ENCODE measurements at regions not wholly inside any gene's neighbourhood (a gene's known extent, or its start where the extent isn't known, plus 50 kb on each side); places are given as distances from the start of the nearest gene placed in this dataset.
"Not testable (repeated sequence)": the region's sequence is repeated elsewhere in the genome, so short reads cannot be mapped to it uniquely, and the experiment has no call there.

DNA sequence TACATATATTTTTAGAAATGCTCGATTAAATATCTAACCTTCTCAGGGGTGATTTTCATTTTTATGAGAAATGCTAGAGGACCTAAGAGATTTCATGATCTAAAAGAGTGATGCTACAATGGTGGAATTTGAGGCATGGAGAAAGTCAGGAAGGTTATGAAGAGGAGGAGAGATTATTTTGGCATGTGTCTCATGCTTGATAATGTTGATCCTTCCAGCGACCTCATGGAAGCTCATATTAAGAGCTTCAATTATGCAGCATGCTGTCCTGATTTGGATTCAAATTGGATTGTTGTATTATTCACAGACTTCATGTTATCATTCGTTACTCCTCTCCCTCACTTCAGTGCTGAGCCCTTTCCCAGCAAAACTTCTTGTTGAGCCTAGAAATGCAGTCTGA is 112.5 kb downstream of the RAP2B start:
- H3K4me2 ChIP-seq (ENCODE audit: low read length), result no peak overlapping the region
- H3K79me2 ChIP-seq (ENCODE audit: insufficient read depth, low read depth, low read length), result no peaks in the 10 kb centered on the region
- no peaks in the 10 kb centered on the region for H3K36me3 ChIP-seq (ENCODE audit: insufficient read depth, low read length)
- no peak overlapping the region for H2AFZ ChIP-seq (ENCODE audit: low read length)
- no peaks in the 10 kb centered on the region for H3K4me1 ChIP-seq (ENCODE audit: insufficient read depth, low read length, poor library complexity, severe bottlenecking)
- no peak for DNase-seq (ENCODE audit: low spot score)
- TF ChIP-seq EZH2phosphoT487 (IDR thresholded peaks at IDR 0.05; ENCODE audit: borderline replicate concordance, low read depth, low read length), result no peak
- TF ChIP-seq, protein P1, sequence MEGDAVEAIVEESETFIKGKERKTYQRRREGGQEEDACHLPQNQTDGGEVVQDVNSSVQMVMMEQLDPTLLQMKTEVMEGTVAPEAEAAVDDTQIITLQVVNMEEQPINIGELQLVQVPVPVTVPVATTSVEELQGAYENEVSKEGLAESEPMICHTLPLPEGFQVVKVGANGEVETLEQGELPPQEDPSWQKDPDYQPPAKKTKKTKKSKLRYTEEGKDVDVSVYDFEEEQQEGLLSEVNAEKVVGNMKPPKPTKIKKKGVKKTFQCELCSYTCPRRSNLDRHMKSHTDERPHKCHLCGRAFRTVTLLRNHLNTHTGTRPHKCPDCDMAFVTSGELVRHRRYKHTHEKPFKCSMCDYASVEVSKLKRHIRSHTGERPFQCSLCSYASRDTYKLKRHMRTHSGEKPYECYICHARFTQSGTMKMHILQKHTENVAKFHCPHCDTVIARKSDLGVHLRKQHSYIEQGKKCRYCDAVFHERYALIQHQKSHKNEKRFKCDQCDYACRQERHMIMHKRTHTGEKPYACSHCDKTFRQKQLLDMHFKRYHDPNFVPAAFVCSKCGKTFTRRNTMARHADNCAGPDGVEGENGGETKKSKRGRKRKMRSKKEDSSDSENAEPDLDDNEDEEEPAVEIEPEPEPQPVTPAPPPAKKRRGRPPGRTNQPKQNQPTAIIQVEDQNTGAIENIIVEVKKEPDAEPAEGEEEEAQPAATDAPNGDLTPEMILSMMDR (conservative IDR thresholded peaks at IDR 0.05; ENCODE audit: low read length), result no peak
- no peak overlapping the region for H3K27ac ChIP-seq (ENCODE audit: low read depth, low read length, poor library complexity, severe bottlenecking)
- H3K9me3 ChIP-seq (ENCODE audit: low read length), result no peaks in the 10 kb centered on the region
- H3K4me3 ChIP-seq (ENCODE audit: low read depth, low read length, poor library complexity, severe bottlenecking), result no peak overlapping the region
- no peaks in the 10 kb centered on the region for H3K9me2 ChIP-seq (ENCODE audit: insufficient read depth, low read length)
- CTCF ChIA-PET (ENCODE audit: unreplicated experiment), result no interaction called here
- no TSS peak for BruUV-seq (replicated peaks)
- intact Hi-C loops (cut with micrococcal nuclease; ENCODE audit: unreplicated experiment), result no loop called here
- no peaks in the 10 kb centered on the region for H4K20me1 ChIP-seq (ENCODE audit: insufficient read depth, low read length)
- POLR2A ChIA-PET, result interaction anchor here (0.6 to 1.6 kb wide), 3 partner anchors 12 to 151 kb away, joined by 3 to 4 read pairs (median 3); no protein-coding TSS in a partner anchor

DNA sequence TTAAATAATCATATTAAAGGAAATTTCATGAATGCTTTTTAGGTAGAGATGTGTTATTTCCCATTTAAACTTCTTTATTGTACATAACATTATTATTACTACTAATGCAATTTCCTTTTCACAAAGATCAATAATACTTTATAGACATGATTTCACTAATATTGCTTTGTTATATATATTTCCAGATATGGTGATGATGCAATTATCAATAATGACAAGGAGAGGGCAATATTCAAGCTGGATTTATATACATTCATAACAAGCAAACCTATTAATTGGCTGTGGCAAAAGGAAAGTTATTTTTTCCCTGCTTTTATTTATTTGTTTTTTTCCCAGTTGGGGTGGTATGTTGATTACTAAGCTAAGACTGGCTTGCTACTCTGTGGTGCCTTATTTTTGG is 113.5 kb downstream of the RAP2B start:
- no peaks in the 10 kb centered on the region for H3K4me1 ChIP-seq (ENCODE audit: insufficient read depth, low read length, poor library complexity, severe bottlenecking)
- TF ChIP-seq EZH2phosphoT487 (IDR thresholded peaks at IDR 0.05; ENCODE audit: borderline replicate concordance, low read depth, low read length), result no peak
- TF ChIP-seq, protein P1 (conservative IDR thresholded peaks at IDR 0.05; ENCODE audit: low read length), result no peak
- CTCF ChIA-PET (ENCODE audit: unreplicated experiment), result no interaction called here

DNA sequence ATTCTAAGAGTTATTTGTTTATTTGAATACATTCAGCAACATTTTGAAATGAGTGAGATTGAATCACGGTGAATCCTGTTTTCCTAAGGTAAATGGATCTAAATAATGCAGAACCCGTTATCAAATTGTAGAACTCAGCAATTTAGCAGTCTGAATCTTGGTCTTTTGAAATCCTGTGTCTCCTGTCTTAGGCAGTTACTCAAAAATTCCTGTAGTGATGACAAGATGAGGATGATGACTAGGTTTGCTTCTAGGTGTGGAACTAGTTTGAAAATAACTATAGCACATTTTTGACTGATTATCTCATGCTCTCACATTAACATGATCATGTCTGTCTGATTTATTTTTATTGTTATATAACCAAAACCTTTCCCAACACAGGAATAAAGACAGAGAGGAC is 115.0 kb downstream of the RAP2B start:
- Histone ChIP-seq H3K4me2 (ENCODE audit: low read length) (no peak overlapping the region), H3K4me1 (ENCODE audit: insufficient read depth, low read length, poor library complexity, severe bottlenecking) (no peaks in the 10 kb centered on the region), H3K9me3 (ENCODE audit: low read length) (no peaks in the 10 kb centered on the region), H3K79me2 (ENCODE audit: insufficient read depth, low read depth, low read length) (no peaks in the 10 kb centered on the region), H3K36me3 (ENCODE audit: insufficient read depth, low read length) (no peaks in the 10 kb centered on the region), H3K9me2 (ENCODE audit: insufficient read depth, low read length) (no peaks in the 10 kb centered on the region), H3K27ac (ENCODE audit: low read depth, low read length, poor library complexity, severe bottlenecking) (no peak overlapping the region), H4K20me1 (ENCODE audit: insufficient read depth, low read length) (no peaks in the 10 kb centered on the region), H3K4me3 (ENCODE audit: low read depth, low read length, poor library complexity, severe bottlenecking) (no peak overlapping the region), H2AFZ (ENCODE audit: low read length) (no peak overlapping the region)
- CTCF ChIA-PET (ENCODE audit: unreplicated experiment), result no interaction called here
- no TSS peak for BruUV-seq (replicated peaks)
- POLR2A ChIA-PET, result no interaction called here
- DNase-seq (ENCODE audit: low spot score), result no peak
- intact Hi-C loops (cut with micrococcal nuclease; ENCODE audit: unreplicated experiment), result no loop called here
- no peak for TF ChIP-seq EZH2phosphoT487 (IDR thresholded peaks at IDR 0.05; ENCODE audit: borderline replicate concordance, low read depth, low read length)
- TF ChIP-seq, protein P1 (conservative IDR thresholded peaks at IDR 0.05; ENCODE audit: low read length), result no peak

More for the DNA sequence above, 113.5 kb downstream of the RAP2B start:
- Histone ChIP-seq H3K27ac (ENCODE audit: low read depth, low read length, poor library complexity, severe bottlenecking) (no peak overlapping the region), H3K4me3 (ENCODE audit: low read depth, low read length, poor library complexity, severe bottlenecking) (no peak overlapping the region), H3K36me3 (ENCODE audit: insufficient read depth, low read length) (no peaks in the 10 kb centered on the region), H3K9me2 (ENCODE audit: insufficient read depth, low read length) (no peaks in the 10 kb centered on the region), H3K9me3 (ENCODE audit: low read length) (no peaks in the 10 kb centered on the region), H2AFZ (ENCODE audit: low read length) (no peak overlapping the region), H3K79me2 (ENCODE audit: insufficient read depth, low read depth, low read length) (no peaks in the 10 kb centered on the region), H3K4me2 (ENCODE audit: low read length) (no peak overlapping the region), H4K20me1 (ENCODE audit: insufficient read depth, low read length) (no peaks in the 10 kb centered on the region)
- no peak for DNase-seq (ENCODE audit: low spot score)
- intact Hi-C loops (cut with micrococcal nuclease; ENCODE audit: unreplicated experiment), result no loop called here
- POLR2A ChIA-PET, result interaction anchor here (0.6 kb wide), 1 partner anchor 649 kb away, joined by 3 read pairs; no protein-coding TSS in a partner anchor
- BruUV-seq (replicated peaks), result no TSS peak

DNA sequence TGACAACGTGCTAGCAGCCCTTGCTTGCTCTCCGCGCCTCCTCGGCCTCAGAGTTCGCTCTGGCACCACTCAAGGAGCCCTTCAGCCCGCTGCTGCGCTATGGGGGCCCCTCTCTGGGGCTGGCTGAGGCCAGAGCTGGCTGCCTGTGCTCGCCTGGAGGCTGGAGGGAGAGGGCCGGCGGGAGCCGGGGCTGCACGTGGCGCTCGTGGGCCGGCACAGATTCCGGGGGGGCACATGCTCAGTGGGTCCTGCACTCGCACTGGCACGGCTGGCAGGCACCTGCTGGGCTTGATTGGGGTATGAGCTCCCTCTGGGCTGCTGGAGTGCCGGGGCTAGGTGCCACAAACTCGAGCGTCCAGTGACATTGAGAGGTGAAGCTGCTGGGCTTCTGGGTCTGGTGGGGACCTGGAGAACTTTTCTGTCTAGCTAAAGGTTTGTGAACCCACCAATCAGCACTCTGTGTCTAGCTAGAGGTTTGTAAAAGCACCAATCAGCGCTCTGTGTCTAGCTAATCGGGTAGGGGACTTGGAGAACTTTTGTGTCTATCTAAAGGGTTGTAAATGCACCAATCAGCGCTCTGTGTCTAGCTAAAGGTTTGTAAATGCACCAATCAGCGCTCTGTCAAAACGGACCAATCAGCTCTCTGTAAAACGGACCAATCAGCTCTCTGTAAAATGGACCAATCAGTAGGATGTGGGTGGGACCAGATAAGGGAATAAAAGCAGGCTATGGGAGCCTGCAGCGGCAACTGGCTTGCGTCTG is 119.4 kb downstream of the RAP2B start:
- H4K20me1 ChIP-seq (ENCODE audit: insufficient read depth, low read length); H3K27ac ChIP-seq (ENCODE audit: low read depth, low read length, poor library complexity, severe bottlenecking); intact Hi-C loops (cut with micrococcal nuclease; ENCODE audit: unreplicated experiment); CTCF ChIA-PET (ENCODE audit: unreplicated experiment); H3K4me2 ChIP-seq (ENCODE audit: low read length); BruUV-seq (replicated peaks); H3K4me1 ChIP-seq (ENCODE audit: insufficient read depth, low read length, poor library complexity, severe bottlenecking); H3K36me3 ChIP-seq (ENCODE audit: insufficient read depth, low read length); H3K79me2 ChIP-seq (ENCODE audit: insufficient read depth, low read depth, low read length); H2AFZ ChIP-seq (ENCODE audit: low read length); H3K4me3 ChIP-seq (ENCODE audit: low read depth, low read length, poor library complexity, severe bottlenecking); H3K9me3 ChIP-seq (ENCODE audit: low read length); POLR2A ChIA-PET; H3K9me2 ChIP-seq (ENCODE audit: insufficient read depth, low read length); DNase-seq (ENCODE audit: low spot score): not testable (repeated sequence)
